ENCODE measurements at regions not wholly inside any gene's neighbourhood (a gene's known extent, or its start where the extent isn't known, plus 50 kb on each side); places are given as distances from the start of the nearest gene placed in this dataset.

DNA sequence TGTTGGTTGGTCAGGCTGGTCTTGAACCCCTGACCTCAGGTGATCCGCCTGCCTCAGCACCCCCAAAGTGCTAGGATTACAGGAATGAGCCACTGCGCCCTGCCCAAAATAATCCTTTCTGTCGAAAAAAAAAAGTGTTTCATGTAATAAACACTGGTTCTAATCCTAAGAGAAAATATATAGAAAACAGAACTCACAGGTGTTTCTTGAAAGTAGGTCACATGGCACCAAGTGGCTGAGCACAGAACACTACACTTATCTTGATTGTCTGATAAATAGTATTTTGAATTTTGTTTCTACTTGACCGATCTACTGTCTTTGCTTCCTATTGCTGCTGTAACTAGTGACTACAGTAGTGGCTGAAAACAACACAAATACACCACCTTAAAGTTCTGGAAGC is 87.6 kb upstream of the SOD1 start:
- ChIA-PET CTCF (ENCODE audit: low intra/inter-chr PET ratio) (no interaction called here), POLR2A (no interaction called here)
- no peaks in the 10 kb centered on the region for H3K36me3 ChIP-seq (ENCODE audit: control insufficient read depth, insufficient read depth, low read length)
- H3K4me3 ChIP-seq, result no peak overlapping the region
- no peak for ATAC-seq
- TF ChIP-seq ZNF24 (IDR thresholded peaks at IDR 0.05) (no peak), CSDE1 (IDR thresholded peaks at IDR 0.05) (no peak)
- no peak for FAIRE-seq
- WGBS (ENCODE audit: insufficient coverage, low coverage, missing lambda C conversion rate), result 0% methylated on average over 4 of the region's 4 CpGs
- H3K9me1 ChIP-seq (ENCODE audit: control insufficient read depth, insufficient read depth, low read length), result no peaks in the 10 kb centered on the region
- no peak overlapping the region for H2AFZ ChIP-seq (ENCODE audit: low read depth, low read length)
- no peaks in the 10 kb centered on the region for H3K79me2 ChIP-seq (ENCODE audit: control insufficient read depth, insufficient read depth, low read length)
- no peak for DNase-seq (ENCODE audit: extremely low read depth in 1 of 4, low spot score in 3 of 4)
- intact Hi-C loops (cut with micrococcal nuclease) (no loop called here), in situ Hi-C loops (cut with MboI) (no loop called here)
- no peaks in the 10 kb centered on the region for H3K4me1 ChIP-seq (replicated peaks in 1 of 2; ENCODE audit: control insufficient read depth in 2 of 2, insufficient read depth in 2 of 2, low read length in 2 of 2)
- no peak overlapping the region for H3K4me2 ChIP-seq (ENCODE audit: insufficient read depth, low read length)
- H4K20me1 ChIP-seq (replicated peaks; ENCODE audit: control insufficient read depth, insufficient read depth, low read length), result no peaks in the 10 kb centered on the region
- peaks cover 25 to 40% of the 10 kb centered on the region in 2 experiments for H3K27me3 ChIP-seq (ENCODE audit: control insufficient read depth in 2 of 2, insufficient read depth in 2 of 2, low read length in 2 of 2)
- H3K9ac ChIP-seq (ENCODE audit: insufficient read depth in 1 of 2, low read depth in 2 of 2, low read length in 2 of 2), result no peak overlapping the region
- no TSS peak for BruUV-seq (replicated peaks)
- H3K27ac ChIP-seq (ENCODE audit: extremely low read depth, low read depth, low read length), result no peak overlapping the region
- 0 out of 2 replicates have a peak, but pooled peaks cover 2% of the 10 kb centered on the region for H3K9me3 ChIP-seq (replicated peaks; ENCODE audit: control insufficient read depth, insufficient read depth, low read depth, low read length)

DNA sequence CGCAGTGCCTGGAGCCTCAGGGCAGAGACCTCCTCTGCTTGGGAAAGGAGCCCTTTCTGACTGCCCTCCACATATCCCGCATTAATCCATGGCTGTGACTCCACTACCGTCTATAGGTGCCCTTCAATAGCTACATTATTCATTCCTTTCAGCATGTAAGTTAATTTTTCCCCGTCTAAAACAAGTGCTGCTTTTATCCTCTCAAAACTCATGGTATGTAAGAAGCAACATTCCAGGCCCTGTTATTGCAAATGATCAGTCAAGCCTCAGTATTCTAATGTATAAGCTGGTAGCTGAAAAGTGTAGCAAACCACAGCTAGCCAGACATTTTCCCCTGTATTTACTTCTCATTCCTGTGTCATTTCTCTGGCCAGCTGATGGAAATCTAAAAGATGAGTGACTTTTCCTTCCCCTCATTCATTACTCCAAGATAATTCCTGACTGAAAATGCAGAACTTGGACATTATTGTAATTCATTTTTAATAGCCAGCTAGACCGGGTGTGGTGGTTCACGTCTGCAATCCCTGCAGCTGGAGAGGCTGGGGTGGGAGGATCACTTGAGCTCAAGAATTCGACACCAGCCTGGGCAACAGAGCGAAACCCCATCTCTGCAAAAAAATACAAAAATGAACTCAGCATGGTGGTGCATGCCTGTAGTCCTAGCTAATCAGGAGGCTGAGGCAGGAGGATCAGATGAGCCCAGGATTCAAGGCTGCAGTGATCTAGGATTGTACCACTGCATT is 88.5 kb upstream of the SOD1 start:
- in situ Hi-C loops (cut with MboI), result no loop called here
- TF ChIP-seq ZFP36 (IDR thresholded peaks at IDR 0.05; ENCODE audit: low read depth, low read length, partially characterized antibody) (no peak), ZKSCAN3 (CRISPR knock-in tag; IDR thresholded peaks at IDR 0.05) (no peak), HNRNPH1 (optimal IDR thresholded peaks at IDR 0.05; ENCODE audit: low read depth, low read length) (no peak), E2F1 (CRISPR knock-in tag; IDR thresholded peaks at IDR 0.05) (no peak), SUPT5H (IDR thresholded peaks at IDR 0.05) (no peak), POLR2AphosphoS5 (IDR thresholded peaks at IDR 0.05; ENCODE audit: control insufficient read depth, insufficient read depth, low read depth, low read length) (no peak), ARID3A (IDR thresholded peaks at IDR 0.05; ENCODE audit: borderline replicate concordance, low read depth, low read length) (no peak), CSDE1 (IDR thresholded peaks at IDR 0.05) (no peak)
- TF ChIP-seq, protein P1, sequence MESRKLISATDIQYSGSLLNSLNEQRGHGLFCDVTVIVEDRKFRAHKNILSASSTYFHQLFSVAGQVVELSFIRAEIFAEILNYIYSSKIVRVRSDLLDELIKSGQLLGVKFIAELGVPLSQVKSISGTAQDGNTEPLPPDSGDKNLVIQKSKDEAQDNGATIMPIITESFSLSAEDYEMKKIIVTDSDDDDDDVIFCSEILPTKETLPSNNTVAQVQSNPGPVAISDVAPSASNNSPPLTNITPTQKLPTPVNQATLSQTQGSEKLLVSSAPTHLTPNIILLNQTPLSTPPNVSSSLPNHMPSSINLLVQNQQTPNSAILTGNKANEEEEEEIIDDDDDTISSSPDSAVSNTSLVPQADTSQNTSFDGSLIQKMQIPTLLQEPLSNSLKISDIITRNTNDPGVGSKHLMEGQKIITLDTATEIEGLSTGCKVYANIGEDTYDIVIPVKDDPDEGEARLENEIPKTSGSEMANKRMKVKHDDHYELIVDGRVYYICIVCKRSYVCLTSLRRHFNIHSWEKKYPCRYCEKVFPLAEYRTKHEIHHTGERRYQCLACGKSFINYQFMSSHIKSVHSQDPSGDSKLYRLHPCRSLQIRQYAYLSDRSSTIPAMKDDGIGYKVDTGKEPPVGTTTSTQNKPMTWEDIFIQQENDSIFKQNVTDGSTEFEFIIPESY (CRISPR knock-in tag; IDR thresholded peaks at IDR 0.05), result no peak
- TF ChIP-seq, protein P2, sequence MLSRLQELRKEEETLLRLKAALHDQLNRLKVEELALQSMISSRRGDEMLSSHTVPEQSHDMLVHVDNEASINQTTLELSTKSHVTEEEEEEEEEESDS (CRISPR knock-in tag; IDR thresholded peaks at IDR 0.05), result no peak

More for the DNA sequence above, 88.5 kb upstream of the SOD1 start:
- no peak for ATAC-seq
- H3K9me1 ChIP-seq (ENCODE audit: control insufficient read depth, insufficient read depth, low read length), result no peaks in the 10 kb centered on the region
- 0 out of 2 replicates have a peak, but pooled peaks cover 2% of the 10 kb centered on the region for H3K9me3 ChIP-seq (replicated peaks; ENCODE audit: control insufficient read depth, insufficient read depth, low read depth, low read length)
- WGBS (ENCODE audit: insufficient coverage, low coverage, missing lambda C conversion rate), result under 1% methylated on average over 8 of the region's 8 CpGs
- no TSS peak for BruUV-seq (replicated peaks)
- no peaks in the 10 kb centered on the region for H3K36me3 ChIP-seq (ENCODE audit: control insufficient read depth, insufficient read depth, low read length)
- DNase-seq (ENCODE audit: extremely low read depth in 1 of 4, low spot score in 3 of 4), result no peak
- H3K4me2 ChIP-seq (ENCODE audit: insufficient read depth, low read length), result no peak overlapping the region
- FAIRE-seq, result no peak
- peaks cover 18 to 37% of the 10 kb centered on the region in 2 experiments for H3K27me3 ChIP-seq (ENCODE audit: control insufficient read depth in 2 of 2, insufficient read depth in 2 of 2, low read length in 2 of 2)
- intact Hi-C loops (cut with micrococcal nuclease), result no loop called here
- POLR2A ChIA-PET, result no interaction called here
- H3K4me3 ChIP-seq, result no peak overlapping the region
- no peaks in the 10 kb centered on the region for H3K4me1 ChIP-seq (replicated peaks in 1 of 2; ENCODE audit: control insufficient read depth in 2 of 2, insufficient read depth in 2 of 2, low read length in 2 of 2)
- H3K27ac ChIP-seq (ENCODE audit: extremely low read depth, low read depth, low read length), result no peak overlapping the region
- no peaks in the 10 kb centered on the region for H4K20me1 ChIP-seq (replicated peaks; ENCODE audit: control insufficient read depth, insufficient read depth, low read length)
- CTCF ChIA-PET (ENCODE audit: low intra/inter-chr PET ratio), result no interaction called here
- no peak overlapping the region for H2AFZ ChIP-seq (ENCODE audit: low read depth, low read length)
- H3K79me2 ChIP-seq (ENCODE audit: control insufficient read depth, insufficient read depth, low read length), result no peaks in the 10 kb centered on the region
- H3K9ac ChIP-seq (ENCODE audit: insufficient read depth in 1 of 2, low read depth in 2 of 2, low read length in 2 of 2), result no peak overlapping the region
